A549 (cell line): ENCODE measurements at regions not wholly inside any gene's neighbourhood (a gene's known extent, or its start where the extent isn't known, plus 50 kb on each side); places are given as distances from the start of the nearest gene placed in this dataset.
A peak's percentile ranks its signal among the peaks of the same experiment; 100 is the strongest.

Experiments used
- ATAC-seq, 2 experiments: fragments of 200-7000 bp in 1 of 2; fragments of >200 bp in 1 of 2; cut with Nextera tagmentation in 1 of 2; cut with Tn5 transposase in 1 of 2; 3 replicates each; pipeline versions ENCODE4 v1.8.0 to v1.9.1; 2018 to 2020; ENCODE audit warnings: mild to moderate bottlenecking in 1 of 2, moderate library complexity in 1 of 2
- CTCF ChIA-PET: fragments of 300-600 bp; sonication (Branson Sonifier 250); formaldehyde crosslinking; extraction: SDS; loops from one replicate; lab custom pipeline; 2021; ENCODE audit warnings: antibody characterized with exemption, inconsistent platforms; lab: Yijun Ruan, JAX
- POLR2A ChIA-PET: fragments of 350-600 bp; formaldehyde crosslinking; extraction: SDS; loops from one replicate; lab custom pipeline; 2021; ENCODE audit warnings: antibody characterized with exemption, inconsistent platforms; lab: Yijun Ruan, JAX
- DNase-seq, 2 experiments: peaks; one replicate each; pipeline versions ENCODE4 v3.0.0 to v3.0.0-alpha.2; 2011 to 2016; ENCODE audit warnings: low read depth in 1 of 2, low spot score in 1 of 2
- FAIRE-seq: peaks from 2 replicates; lab custom pipeline; 2011; peaks lifted over from hg19 to GRCh38; lab: Jason Lieb, UNC
- H3K27ac ChIP-seq, 2 experiments: fragments of >200 bp; sonication (Bioruptor Twin); formaldehyde crosslinking; 3 replicates each; pipeline ENCODE4 v1.5.1; 2016 to 2017
- H3K4me1 ChIP-seq: fragments of >200 bp; sonication (Bioruptor Twin); formaldehyde crosslinking; 3 replicates; pipeline ENCODE4 v1.6.1; 2016
- H3K4me2 ChIP-seq: fragments of >200 bp; sonication (Bioruptor Twin); formaldehyde crosslinking; 3 replicates; pipeline ENCODE4 v1.6.1; 2016
- H3K4me3 ChIP-seq: fragments of >200 bp; sonication (Bioruptor Twin); formaldehyde crosslinking; 3 replicates; pipeline ENCODE4 v1.5.1; 2016
- H3K9me3 ChIP-seq: fragments of >200 bp; sonication (Bioruptor Twin); formaldehyde crosslinking; 3 replicates; pipeline ENCODE4 v1.6.1; 2016
- CBX2 ChIP-seq: fragments of 200-600 bp; sonication (generic); IDR thresholded peaks from 2 replicates; pipeline ENCODE4 v1.6.1; 2016; ENCODE audit warnings: low read depth, mild to moderate bottlenecking, borderline replicate concordance
- CEBPB ChIP-seq, 2 experiments: fragments of >200 bp in 1 of 2; sonication (Bioruptor Twin) in 1 of 2; formaldehyde crosslinking in 1 of 2; IDR thresholded peaks; 2 replicates each; pipeline ENCODE4 v1.6.1; 2012 to 2016
- CTCF ChIP-seq: fragments of >200 bp; sonication (Bioruptor Twin); formaldehyde crosslinking; IDR thresholded peaks from 3 replicates; pipeline ENCODE4 v1.5.1; 2016
- EHMT2 ChIP-seq: fragments of 200-600 bp; sonication (generic); IDR thresholded peaks from 2 replicates; pipeline ENCODE4 v1.6.1; 2016; ENCODE audit warnings: antibody characterized with exemption, low read depth, mild to moderate bottlenecking, moderate library complexity
- EP300 ChIP-seq, 2 experiments: fragments of >200 bp; sonication (Bioruptor Twin); formaldehyde crosslinking; IDR thresholded peaks; 2 replicates in 1 of 2; 3 replicates in 1 of 2; pipeline ENCODE4 v1.6.1; 2016 to 2017
- ESRRA ChIP-seq: fragments of 150-350 bp; IDR thresholded peaks from 2 replicates; pipeline ENCODE4 v1.6.1; 2014; ENCODE audit warnings: mild to moderate bottlenecking, low read length, borderline replicate concordance
- FOSL2 ChIP-seq, 2 experiments: fragments of 450-650 bp in 1 of 2; fragments of >200 bp in 1 of 2; sonication (Bioruptor Twin) in 1 of 2; formaldehyde crosslinking; IDR thresholded peaks; 2 replicates each; pipeline versions ENCODE4 v1.5.0 to v1.6.1; 2016 to 2020; ENCODE audit warnings: mild to moderate bottlenecking in 1 of 2, moderate library complexity in 1 of 2
- GATA3 ChIP-seq: IDR thresholded peaks from 2 replicates; pipeline ENCODE4 v1.6.1; 2012; ENCODE audit warnings: borderline replicate concordance
- HOXA7 ChIP-seq: fragments of 250-450 bp; sonication (Bioruptor Pico); IDR thresholded peaks from 2 replicates; pipeline ENCODE4 v1.5.0; 2020; ENCODE audit warnings: mild to moderate bottlenecking, moderate library complexity
- HOXB5 ChIP-seq: fragments of 250-450 bp; sonication (Bioruptor Pico); IDR thresholded peaks from 2 replicates; pipeline ENCODE4 v1.5.0; 2020; ENCODE audit warnings: mild to moderate bottlenecking, moderate library complexity
- JUN ChIP-seq, 2 experiments: fragments of >200 bp; sonication (Bioruptor Twin); formaldehyde crosslinking; IDR thresholded peaks; 2 replicates in 1 of 2; 3 replicates in 1 of 2; pipeline ENCODE4 v1.6.1; 2016 to 2017
- JUNB ChIP-seq: fragments of >200 bp; sonication (Bioruptor Twin); formaldehyde crosslinking; IDR thresholded peaks from 2 replicates; pipeline ENCODE4 v1.6.1; 2016
- MAFK ChIP-seq: fragments of 450-650 bp; IDR thresholded peaks from 2 replicates; pipeline ENCODE4 v1.6.1; 2014; ENCODE audit not compliant: partially characterized antibody
- NFE2L2 ChIP-seq: fragments of 150-350 bp; conservative IDR thresholded peaks from 2 replicates; pipeline ENCODE4 v1.6.1; 2014; ENCODE audit warnings: low read length
- NR3C1 ChIP-seq: fragments of >200 bp; sonication (Bioruptor Twin); formaldehyde crosslinking; IDR thresholded peaks from 3 replicates; pipeline ENCODE4 v1.6.1; 2017
- PHF8 ChIP-seq: fragments of 200-600 bp; sonication (generic); IDR thresholded peaks from 2 replicates; pipeline ENCODE4 v1.6.1; 2016; ENCODE audit warnings: low read depth, mild to moderate bottlenecking, antibody characterized with exemption, moderate library complexity, borderline replicate concordance
- POLR2A ChIP-seq: IDR thresholded peaks from 2 replicates; pipeline ENCODE4 v1.6.1; 2012; ENCODE audit warnings: mild to moderate bottlenecking, low read length
- POLR2AphosphoS2 ChIP-seq: conservative IDR thresholded peaks from 2 replicates; pipeline ENCODE4 v1.6.1; 2012; ENCODE audit warnings: low read length, improper control_type of control experiment, inconsistent platforms
- RAD21 ChIP-seq, 2 experiments: fragments of >200 bp in 1 of 2; sonication (Bioruptor Twin) in 1 of 2; formaldehyde crosslinking in 1 of 2; IDR thresholded peaks in 1 of 2; conservative IDR thresholded peaks in 1 of 2; 2 replicates in 1 of 2; 3 replicates in 1 of 2; pipeline ENCODE4 v1.6.1; 2012 to 2018; ENCODE audit warnings: inconsistent platforms in 1 of 2
- SMC3 ChIP-seq: fragments of >200 bp; sonication (Bioruptor Twin); formaldehyde crosslinking; IDR thresholded peaks from 3 replicates; pipeline ENCODE4 v1.6.1; 2018; ENCODE audit warnings: inconsistent platforms
- TP53 ChIP-seq: fragments of 250-450 bp; sonication (Bioruptor Pico); IDR thresholded peaks from 2 replicates; pipeline ENCODE4 v1.5.0; 2021; ENCODE audit warnings: mild to moderate bottlenecking, moderate library complexity
- ZNF302 ChIP-seq: fragments of 250-450 bp; sonication (Bioruptor Pico); IDR thresholded peaks from 2 replicates; pipeline ENCODE4 v1.9.0; 2021; ENCODE audit warnings: inconsistent platforms, mild to moderate bottlenecking, moderate library complexity
- WGBS: methylation state at CpG from one replicate; pipeline ENCODE4 v1.1.6; 2017; ENCODE audit errors: missing lambda C conversion rate; 5-methylcytosine and 5-hydroxymethylcytosine counted together
- TF ChIP-seq, protein P1 (sequence below): fragments of 250-450 bp; sonication (Bioruptor Pico); IDR thresholded peaks from 2 replicates; pipeline ENCODE4 v1.5.0; 2020; ENCODE audit warnings: low read depth, mild to moderate bottlenecking, moderate library complexity
- TF ChIP-seq, protein P2 (sequence below): fragments of 200-600 bp; sonication (generic); IDR thresholded peaks from 2 replicates; pipeline ENCODE4 v1.6.1; 2016; ENCODE audit warnings: antibody characterized with exemption, mild to moderate bottlenecking, moderate library complexity
- TF ChIP-seq, protein P3 (sequence below): IDR thresholded peaks from 2 replicates; pipeline ENCODE4 v1.6.1; 2012; ENCODE audit warnings: low read depth, borderline replicate concordance

- POLR2A ChIA-PET, result interaction anchor here (1.1 kb wide), 1 partner anchor 392 kb away, joined by 4 read pairs; no protein-coding TSS in a partner anchor
These were observed 184.7 kb downstream of the MREG start for GRCh38 chr2:215828528-215829184.

GRCh38 chr2:215826838-215827441, 186.4 kb downstream of the MREG start:
- H3K9me3 ChIP-seq, result no peaks in the 10 kb centered on the region
- POLR2A ChIA-PET, result no interaction called here
- TF ChIP-seq ZNF302 (CRISPR knock-in tag) (no peak), POLR2AphosphoS2 (no peak), HOXA7 (no peak), JUNB (peak; percentile 58), TP53 (no peak), HOXB5 (CRISPR knock-in tag) (no peak), FOSL2 (IDR thresholded peaks at IDR 0.05) (no peak), FOSL2 (CRISPR knock-in tag; IDR thresholded peaks at IDR 0.05) (no peak), SMC3 (peak; percentile 5; the same call in 1 of the 3 replicates), RAD21 (conservative IDR thresholded peaks at IDR 0.05 in 1 of 2, IDR thresholded peaks at IDR 0.05 in 1 of 2) (peak; percentile 33 to 35; a peak in 4 of 5 replicates), GATA3 (peak; percentile 76; the same call in 1 of the 2 replicates), NR3C1 (no peak), MAFK (peak; percentile 84), ESRRA (peak; percentile 51; the same call in 1 of the 2 replicates), CEBPB (IDR thresholded peaks at IDR 0.05) (peak; percentile 33 to 60; a peak in 2 of 4 replicates), EP300 (IDR thresholded peaks at IDR 0.05) (peak; percentile 20 to 73; a peak in 3 of 5 replicates), NFE2L2 (peak; percentile 57), POLR2A (no peak), JUN (IDR thresholded peaks at IDR 0.05) (peak in 1 of 2 experiments; percentile 52; a peak in 1 of 5 replicates), CBX2 (no peak)
- TF ChIP-seq, protein P1, sequence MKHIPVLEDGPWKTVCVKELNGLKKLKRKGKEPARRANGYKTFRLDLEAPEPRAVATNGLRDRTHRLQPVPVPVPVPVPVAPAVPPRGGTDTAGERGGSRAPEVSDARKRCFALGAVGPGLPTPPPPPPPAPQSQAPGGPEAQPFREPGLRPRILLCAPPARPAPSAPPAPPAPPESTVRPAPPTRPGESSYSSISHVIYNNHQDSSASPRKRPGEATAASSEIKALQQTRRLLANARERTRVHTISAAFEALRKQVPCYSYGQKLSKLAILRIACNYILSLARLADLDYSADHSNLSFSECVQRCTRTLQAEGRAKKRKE (CRISPR knock-in tag), result no peak
- TF ChIP-seq, protein P2, sequence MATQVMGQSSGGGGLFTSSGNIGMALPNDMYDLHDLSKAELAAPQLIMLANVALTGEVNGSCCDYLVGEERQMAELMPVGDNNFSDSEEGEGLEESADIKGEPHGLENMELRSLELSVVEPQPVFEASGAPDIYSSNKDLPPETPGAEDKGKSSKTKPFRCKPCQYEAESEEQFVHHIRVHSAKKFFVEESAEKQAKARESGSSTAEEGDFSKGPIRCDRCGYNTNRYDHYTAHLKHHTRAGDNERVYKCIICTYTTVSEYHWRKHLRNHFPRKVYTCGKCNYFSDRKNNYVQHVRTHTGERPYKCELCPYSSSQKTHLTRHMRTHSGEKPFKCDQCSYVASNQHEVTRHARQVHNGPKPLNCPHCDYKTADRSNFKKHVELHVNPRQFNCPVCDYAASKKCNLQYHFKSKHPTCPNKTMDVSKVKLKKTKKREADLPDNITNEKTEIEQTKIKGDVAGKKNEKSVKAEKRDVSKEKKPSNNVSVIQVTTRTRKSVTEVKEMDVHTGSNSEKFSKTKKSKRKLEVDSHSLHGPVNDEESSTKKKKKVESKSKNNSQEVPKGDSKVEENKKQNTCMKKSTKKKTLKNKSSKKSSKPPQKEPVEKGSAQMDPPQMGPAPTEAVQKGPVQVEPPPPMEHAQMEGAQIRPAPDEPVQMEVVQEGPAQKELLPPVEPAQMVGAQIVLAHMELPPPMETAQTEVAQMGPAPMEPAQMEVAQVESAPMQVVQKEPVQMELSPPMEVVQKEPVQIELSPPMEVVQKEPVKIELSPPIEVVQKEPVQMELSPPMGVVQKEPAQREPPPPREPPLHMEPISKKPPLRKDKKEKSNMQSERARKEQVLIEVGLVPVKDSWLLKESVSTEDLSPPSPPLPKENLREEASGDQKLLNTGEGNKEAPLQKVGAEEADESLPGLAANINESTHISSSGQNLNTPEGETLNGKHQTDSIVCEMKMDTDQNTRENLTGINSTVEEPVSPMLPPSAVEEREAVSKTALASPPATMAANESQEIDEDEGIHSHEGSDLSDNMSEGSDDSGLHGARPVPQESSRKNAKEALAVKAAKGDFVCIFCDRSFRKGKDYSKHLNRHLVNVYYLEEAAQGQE, result no peak
- TF ChIP-seq, protein P3, sequence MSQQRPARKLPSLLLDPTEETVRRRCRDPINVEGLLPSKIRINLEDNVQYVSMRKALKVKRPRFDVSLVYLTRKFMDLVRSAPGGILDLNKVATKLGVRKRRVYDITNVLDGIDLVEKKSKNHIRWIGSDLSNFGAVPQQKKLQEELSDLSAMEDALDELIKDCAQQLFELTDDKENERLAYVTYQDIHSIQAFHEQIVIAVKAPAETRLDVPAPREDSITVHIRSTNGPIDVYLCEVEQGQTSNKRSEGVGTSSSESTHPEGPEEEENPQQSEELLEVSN, result no peak
- TF ChIP-seq, all 56 proteins: peak for 10
- CTCF ChIA-PET, result interaction anchor here (1.8 to 1.9 kb wide), 2 partner anchors 13 to 18 kb away, joined by 5 to 7 read pairs; no protein-coding TSS in a partner anchor
- FAIRE-seq, result peak; percentile 65
- ATAC-seq, result peak; percentile 84 to 85
- 4% methylated on average over 8 of the region's 8 CpGs for WGBS
- peak overlapping the region; percentile 74 for H3K4me2 ChIP-seq
- H3K4me1 ChIP-seq, result peaks cover 48% of the 10 kb centered on the region
- H3K4me3 ChIP-seq, result no peak overlapping the region; the same call in 2 of the 3 replicates
- peak overlapping the region; percentile 79 to 86 for H3K27ac ChIP-seq
- peak; percentile 11 to 75 for DNase-seq

More at GRCh38 chr2:215828528-215829184, 184.7 kb downstream of the MREG start:
- H3K9me3 ChIP-seq, result no peaks in the 10 kb centered on the region
- no peak overlapping the region for H3K4me2 ChIP-seq
- WGBS, result 69% methylated on average over 10 of the region's 10 CpGs
- peaks cover 61% of the 10 kb centered on the region for H3K4me1 ChIP-seq
- DNase-seq (peak; percentile 46 to 83), FAIRE-seq (no peak)
- peak overlapping the region; percentile 79 to 86 for H3K27ac ChIP-seq
- H3K4me3 ChIP-seq, result no peak overlapping the region
- peak; percentile 71 for TF ChIP-seq SMC3
- TF ChIP-seq PHF8, result no peak
- peak; percentile 70 to 96; a peak in 3 of 4 replicates for TF ChIP-seq CEBPB (IDR thresholded peaks at IDR 0.05)
- peak; percentile 65 to 70 for TF ChIP-seq RAD21 (conservative IDR thresholded peaks at IDR 0.05 in 1 of 2, IDR thresholded peaks at IDR 0.05 in 1 of 2)
- TF ChIP-seq CTCF, result peak; percentile 54
- TF ChIP-seq EHMT2, result no peak
- TF ChIP-seq, all 56 proteins: peak for 4
- CTCF ChIA-PET, result interaction anchor here (0.6 to 1.9 kb wide), 13 partner anchors 10 to 376 kb away, joined by 3 to 7 read pairs (median 3); no protein-coding TSS in a partner anchor
- peak; percentile 73 to 81 for ATAC-seq
